ENCODE measurements at regions not wholly inside any gene's neighbourhood (a gene's known extent, or its start where the extent isn't known, plus 50 kb on each side); places are given as distances from the start of the nearest gene placed in this dataset.
"Not testable (repeated sequence)": the region's sequence is repeated elsewhere in the genome, so short reads cannot be mapped to it uniquely, and the experiment has no call there.

GRCh38 chr6:130643361-130643760, 183.8 kb upstream of the SMLR1 start:
- H3K27me3 Mint-ChIP-seq = no peaks in the 10 kb centered on the region
- H3K9me3 Mint-ChIP-seq = peaks cover 26% of the 10 kb centered on the region
- H3K4me3 Mint-ChIP-seq = no peak overlapping the region
- no peaks in the 10 kb centered on the region for H3K4me1 Mint-ChIP-seq (ENCODE audit: low read depth)
- intact Hi-C loops (cut with micrococcal nuclease) = no loop called here
- no peak overlapping the region for H3K27ac Mint-ChIP-seq
- H3K36me3 Mint-ChIP-seq (ENCODE audit: low read depth) = no peaks in the 10 kb centered on the region

GRCh38 chr6:130644175-130644574, 183.0 kb upstream of the SMLR1 start:
- Mint-ChIP-seq H3K27me3 (no peaks in the 10 kb centered on the region), H3K36me3 (ENCODE audit: low read depth) (no peaks in the 10 kb centered on the region), H3K27ac (no peak overlapping the region), H3K4me1 (ENCODE audit: low read depth) (no peaks in the 10 kb centered on the region), H3K4me3 (no peak overlapping the region), H3K9me3 (peaks cover 18% of the 10 kb centered on the region)
- intact Hi-C loops (cut with micrococcal nuclease) = no loop called here

GRCh38 chr6:130644769-130645168, 182.4 kb upstream of the SMLR1 start:
- H3K27me3 Mint-ChIP-seq; H3K27ac Mint-ChIP-seq; H3K4me3 Mint-ChIP-seq; intact Hi-C loops (cut with micrococcal nuclease); H3K4me1 Mint-ChIP-seq (ENCODE audit: low read depth); H3K36me3 Mint-ChIP-seq (ENCODE audit: low read depth): not testable (repeated sequence)
- H3K9me3 Mint-ChIP-seq = peaks cover 17% of the 10 kb centered on the region

GRCh38 chr6:130647246-130647645, 180.0 kb upstream of the SMLR1 start:
- H3K27ac Mint-ChIP-seq = no peak overlapping the region
- no peak overlapping the region for H3K4me3 Mint-ChIP-seq
- H3K9me3 Mint-ChIP-seq = peaks cover 31% of the 10 kb centered on the region
- H3K4me1 Mint-ChIP-seq (ENCODE audit: low read depth) = no peaks in the 10 kb centered on the region
- no peaks in the 10 kb centered on the region for H3K27me3 Mint-ChIP-seq
- no peaks in the 10 kb centered on the region for H3K36me3 Mint-ChIP-seq (ENCODE audit: low read depth)
- intact Hi-C loops (cut with micrococcal nuclease) = no loop called here

GRCh38 chr6:130655586-130655985, 171.6 kb upstream of the SMLR1 start:
- H3K9me3 Mint-ChIP-seq = peaks cover 6% of the 10 kb centered on the region
- no peaks in the 10 kb centered on the region for H3K27me3 Mint-ChIP-seq
- no peaks in the 10 kb centered on the region for H3K36me3 Mint-ChIP-seq (ENCODE audit: low read depth)
- H3K4me3 Mint-ChIP-seq = no peak overlapping the region
- intact Hi-C loops (cut with micrococcal nuclease) = no loop called here
- H3K4me1 Mint-ChIP-seq (ENCODE audit: low read depth) = no peaks in the 10 kb centered on the region
- no peak overlapping the region for H3K27ac Mint-ChIP-seq

- Mint-ChIP-seq H3K27me3 (no peaks in the 10 kb centered on the region), H3K36me3 (ENCODE audit: low read depth) (no peaks in the 10 kb centered on the region), H3K27ac (no peak overlapping the region), H3K4me1 (ENCODE audit: low read depth) (no peaks in the 10 kb centered on the region), H3K4me3 (no peak overlapping the region), H3K9me3 (peaks cover 10% of the 10 kb centered on the region)
- intact Hi-C loops (cut with micrococcal nuclease) = no loop called here
Observed at GRCh38 chr6:130661077-130661476, 166.1 kb upstream of the SMLR1 start.

GRCh38 chr6:130666786-130667185, 160.4 kb upstream of the SMLR1 start:
- peaks cover 30% of the 10 kb centered on the region for H3K9me3 Mint-ChIP-seq
- no peaks in the 10 kb centered on the region for H3K27me3 Mint-ChIP-seq
- intact Hi-C loops (cut with micrococcal nuclease) = no loop called here
- H3K27ac Mint-ChIP-seq = no peak overlapping the region
- H3K4me1 Mint-ChIP-seq (ENCODE audit: low read depth) = no peaks in the 10 kb centered on the region
- H3K4me3 Mint-ChIP-seq = no peak overlapping the region
- H3K36me3 Mint-ChIP-seq (ENCODE audit: low read depth) = no peaks in the 10 kb centered on the region

GRCh38 chr6:130670142-130670541, 157.1 kb upstream of the SMLR1 start:
- H3K4me3 Mint-ChIP-seq = no peak overlapping the region
- H3K27ac Mint-ChIP-seq = no peak overlapping the region
- no peaks in the 10 kb centered on the region for H3K27me3 Mint-ChIP-seq
- H3K36me3 Mint-ChIP-seq (ENCODE audit: low read depth) = no peaks in the 10 kb centered on the region
- intact Hi-C loops (cut with micrococcal nuclease) = no loop called here
- H3K9me3 Mint-ChIP-seq = peaks cover 35% of the 10 kb centered on the region
- no peaks in the 10 kb centered on the region for H3K4me1 Mint-ChIP-seq (ENCODE audit: low read depth)

GRCh38 chr6:130671119-130671518, 156.1 kb upstream of the SMLR1 start:
- no peak overlapping the region for H3K4me3 Mint-ChIP-seq
- no peaks in the 10 kb centered on the region for H3K4me1 Mint-ChIP-seq (ENCODE audit: low read depth)
- intact Hi-C loops (cut with micrococcal nuclease) = no loop called here
- peaks cover 30% of the 10 kb centered on the region for H3K9me3 Mint-ChIP-seq
- no peaks in the 10 kb centered on the region for H3K36me3 Mint-ChIP-seq (ENCODE audit: low read depth)
- no peaks in the 10 kb centered on the region for H3K27me3 Mint-ChIP-seq
- H3K27ac Mint-ChIP-seq = no peak overlapping the region

- Mint-ChIP-seq H3K27ac (no peak overlapping the region), H3K36me3 (ENCODE audit: low read depth) (no peaks in the 10 kb centered on the region), H3K4me1 (ENCODE audit: low read depth) (no peaks in the 10 kb centered on the region), H3K9me3 (peaks cover 31% of the 10 kb centered on the region), H3K27me3 (no peaks in the 10 kb centered on the region), H3K4me3 (no peak overlapping the region)
- intact Hi-C loops (cut with micrococcal nuclease) = no loop called here
Observed at GRCh38 chr6:130671577-130671976, 155.6 kb upstream of the SMLR1 start.

GRCh38 chr6:130672153-130672552, 155.1 kb upstream of the SMLR1 start:
- H3K4me1 Mint-ChIP-seq (ENCODE audit: low read depth) = no peaks in the 10 kb centered on the region
- intact Hi-C loops (cut with micrococcal nuclease) = no loop called here

GRCh38 chr6:130674604-130675003, 152.6 kb upstream of the SMLR1 start:
- Mint-ChIP-seq H3K27me3 (no peaks in the 10 kb centered on the region), H3K9me3 (peaks cover 29% of the 10 kb centered on the region), H3K4me1 (ENCODE audit: low read depth) (no peaks in the 10 kb centered on the region), H3K27ac (no peak overlapping the region), H3K4me3 (no peak overlapping the region), H3K36me3 (ENCODE audit: low read depth) (no peaks in the 10 kb centered on the region)
- intact Hi-C loops (cut with micrococcal nuclease) = no loop called here

More at GRCh38 chr6:130672153-130672552, 155.1 kb upstream of the SMLR1 start:
- Mint-ChIP-seq H3K27ac (no peak overlapping the region), H3K4me3 (no peak overlapping the region), H3K36me3 (ENCODE audit: low read depth) (no peaks in the 10 kb centered on the region), H3K27me3 (no peaks in the 10 kb centered on the region), H3K9me3 (peaks cover 34% of the 10 kb centered on the region)

- no peaks in the 10 kb centered on the region for H3K27me3 Mint-ChIP-seq
- no peaks in the 10 kb centered on the region for H3K4me1 Mint-ChIP-seq (ENCODE audit: low read depth)
- intact Hi-C loops (cut with micrococcal nuclease) = no loop called here
- H3K9me3 Mint-ChIP-seq = peaks cover 29% of the 10 kb centered on the region
- H3K36me3 Mint-ChIP-seq (ENCODE audit: low read depth) = no peaks in the 10 kb centered on the region
- H3K27ac Mint-ChIP-seq = no peak overlapping the region
- no peak overlapping the region for H3K4me3 Mint-ChIP-seq
Observed at GRCh38 chr6:130675072-130675471, 152.1 kb upstream of the SMLR1 start.

- H3K27ac Mint-ChIP-seq = no peak overlapping the region
Observed at GRCh38 chr6:130676077-130676772, 151.0 kb upstream of the SMLR1 start.

GRCh38 chr6:130676773-130677144, 150.4 kb upstream of the SMLR1 start:
- intact Hi-C loops (cut with micrococcal nuclease) = no loop called here
- H3K27ac Mint-ChIP-seq = no peak overlapping the region
- no peaks in the 10 kb centered on the region for H3K36me3 Mint-ChIP-seq (ENCODE audit: low read depth)
- H3K4me3 Mint-ChIP-seq = no peak overlapping the region
- no peaks in the 10 kb centered on the region for H3K4me1 Mint-ChIP-seq (ENCODE audit: low read depth)
- H3K27me3 Mint-ChIP-seq = no peaks in the 10 kb centered on the region
- peaks cover 29% of the 10 kb centered on the region for H3K9me3 Mint-ChIP-seq

More at GRCh38 chr6:130676077-130676772, 151.0 kb upstream of the SMLR1 start:
- H3K4me3 Mint-ChIP-seq = no peak overlapping the region
- H3K36me3 Mint-ChIP-seq (ENCODE audit: low read depth) = no peaks in the 10 kb centered on the region
- peaks cover 29% of the 10 kb centered on the region for H3K9me3 Mint-ChIP-seq
- H3K27me3 Mint-ChIP-seq = no peaks in the 10 kb centered on the region
- H3K4me1 Mint-ChIP-seq (ENCODE audit: low read depth) = no peaks in the 10 kb centered on the region
- intact Hi-C loops (cut with micrococcal nuclease) = no loop called here
